Non-pigmented ciliary epithelial cell (primary cell): ENCODE measurements at regions not wholly inside any gene's neighbourhood (a gene's known extent, or its start where the extent isn't known, plus 50 kb on each side); places are given as distances from the start of the nearest gene placed in this dataset.
"Not testable (repeated sequence)": the region's sequence is repeated elsewhere in the genome, so short reads cannot be mapped to it uniquely, and the experiment has no call there.

Source experiments
- DNase-seq: peaks from one replicate; pipeline ENCODE4 v3.0.0-alpha.2; 2010; ENCODE audit warnings: low read depth

GRCh38 chr12:40431169-40431568 is 206.4 kb downstream of the LRRK2 start:
- no peak for DNase-seq

- DNase-seq = no peak
Observed at GRCh38 chr12:40435251-40435650, 210.5 kb downstream of the LRRK2 start.

GRCh38 chr12:40435951-40436350 is 211.2 kb downstream of the LRRK2 start:
- DNase-seq = no peak

- DNase-seq = no peak
Observed at GRCh38 chr12:40436564-40436963, 211.8 kb downstream of the LRRK2 start.

GRCh38 chr12:40439771-40440492 is 215.1 kb downstream of the LRRK2 start:
- DNase-seq = no peak

- DNase-seq = no peak
Observed at GRCh38 chr12:40444174-40444573, 219.4 kb downstream of the LRRK2 start.

GRCh38 chr12:40446385-40446784 is 221.6 kb downstream of the LRRK2 start:
- DNase-seq = no peak

GRCh38 chr12:40448523-40448922 is 223.7 kb downstream of the LRRK2 start:
- not testable (repeated sequence) for DNase-seq

GRCh38 chr12:40451661-40452060 is 226.9 kb downstream of the LRRK2 start:
- DNase-seq = no peak

- no peak for DNase-seq
Observed at GRCh38 chr12:40464121-40464520, 228.1 kb upstream of the CNTN1 start.

- no peak for DNase-seq
Observed at GRCh38 chr12:40469736-40470135, 222.5 kb upstream of the CNTN1 start.

- DNase-seq = no peak
Observed at GRCh38 chr12:40473962-40474361, 218.3 kb upstream of the CNTN1 start.

GRCh38 chr12:40474630-40475029 is 217.6 kb upstream of the CNTN1 start:
- no peak for DNase-seq

- no peak for DNase-seq
Observed at GRCh38 chr12:40499856-40500255, 192.4 kb upstream of the CNTN1 start.

GRCh38 chr12:40502322-40502721 is 189.9 kb upstream of the CNTN1 start:
- DNase-seq = no peak

- no peak for DNase-seq
Observed at GRCh38 chr12:40505327-40505726, 186.9 kb upstream of the CNTN1 start.

GRCh38 chr12:40508421-40508820 is 183.8 kb upstream of the CNTN1 start:
- no peak for DNase-seq

- no peak for DNase-seq
Observed at GRCh38 chr12:40511341-40511740, 180.9 kb upstream of the CNTN1 start.

GRCh38 chr12:40515041-40515816 is 177.0 kb upstream of the CNTN1 start:
- peak; percentile 2 for DNase-seq

- DNase-seq = no peak
Observed at GRCh38 chr12:40522837-40523236, 169.4 kb upstream of the CNTN1 start.

GRCh38 chr12:40525054-40525453 is 167.2 kb upstream of the CNTN1 start:
- DNase-seq = no peak

GRCh38 chr12:40534828-40535227 is 157.4 kb upstream of the CNTN1 start:
- DNase-seq = no peak

GRCh38 chr12:40551466-40551865 is 140.8 kb upstream of the CNTN1 start:
- no peak for DNase-seq

GRCh38 chr12:40552868-40553267 is 139.4 kb upstream of the CNTN1 start:
- DNase-seq = no peak
